ENCODE measurements at regions not wholly inside any gene's neighbourhood (a gene's known extent, or its start where the extent isn't known, plus 50 kb on each side); places are given as distances from the start of the nearest gene placed in this dataset.
"Not testable (repeated sequence)": the region's sequence is repeated elsewhere in the genome, so short reads cannot be mapped to it uniquely, and the experiment has no call there.

DNA sequence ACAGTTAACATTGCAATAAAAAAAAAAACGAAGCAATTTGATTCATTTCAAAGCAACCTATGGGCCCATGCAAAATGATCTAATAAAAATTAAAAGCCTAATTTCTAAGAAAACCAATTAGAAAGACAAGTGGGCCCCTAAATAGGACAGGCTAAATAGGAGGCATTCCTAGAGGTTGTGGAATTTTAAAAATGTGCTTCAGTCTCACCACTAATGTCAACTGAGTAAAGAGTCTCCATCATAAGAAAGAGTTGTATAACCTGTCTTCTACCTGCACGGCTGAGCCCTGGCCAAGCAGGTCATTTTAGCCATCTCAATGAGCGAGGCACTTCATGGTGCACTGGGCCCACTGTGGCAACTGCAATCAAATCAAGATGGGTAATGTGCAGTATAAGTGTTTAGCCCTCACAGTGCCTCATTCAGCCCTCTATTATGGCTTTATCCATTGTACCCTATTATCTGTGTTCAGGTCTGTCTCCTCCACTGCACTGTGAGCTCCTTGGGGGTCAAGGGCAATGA lies 76.4 kb downstream of the PRSS23 start:
- TF ChIP-seq, protein P1, sequence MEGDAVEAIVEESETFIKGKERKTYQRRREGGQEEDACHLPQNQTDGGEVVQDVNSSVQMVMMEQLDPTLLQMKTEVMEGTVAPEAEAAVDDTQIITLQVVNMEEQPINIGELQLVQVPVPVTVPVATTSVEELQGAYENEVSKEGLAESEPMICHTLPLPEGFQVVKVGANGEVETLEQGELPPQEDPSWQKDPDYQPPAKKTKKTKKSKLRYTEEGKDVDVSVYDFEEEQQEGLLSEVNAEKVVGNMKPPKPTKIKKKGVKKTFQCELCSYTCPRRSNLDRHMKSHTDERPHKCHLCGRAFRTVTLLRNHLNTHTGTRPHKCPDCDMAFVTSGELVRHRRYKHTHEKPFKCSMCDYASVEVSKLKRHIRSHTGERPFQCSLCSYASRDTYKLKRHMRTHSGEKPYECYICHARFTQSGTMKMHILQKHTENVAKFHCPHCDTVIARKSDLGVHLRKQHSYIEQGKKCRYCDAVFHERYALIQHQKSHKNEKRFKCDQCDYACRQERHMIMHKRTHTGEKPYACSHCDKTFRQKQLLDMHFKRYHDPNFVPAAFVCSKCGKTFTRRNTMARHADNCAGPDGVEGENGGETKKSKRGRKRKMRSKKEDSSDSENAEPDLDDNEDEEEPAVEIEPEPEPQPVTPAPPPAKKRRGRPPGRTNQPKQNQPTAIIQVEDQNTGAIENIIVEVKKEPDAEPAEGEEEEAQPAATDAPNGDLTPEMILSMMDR (IDR thresholded peaks at IDR 0.05) = no peak
- DNase-seq (ENCODE audit: low spot score) = no peak
- Histone ChIP-seq H3K4me3 (no peak overlapping the region), H3K27ac (no peak overlapping the region)

DNA sequence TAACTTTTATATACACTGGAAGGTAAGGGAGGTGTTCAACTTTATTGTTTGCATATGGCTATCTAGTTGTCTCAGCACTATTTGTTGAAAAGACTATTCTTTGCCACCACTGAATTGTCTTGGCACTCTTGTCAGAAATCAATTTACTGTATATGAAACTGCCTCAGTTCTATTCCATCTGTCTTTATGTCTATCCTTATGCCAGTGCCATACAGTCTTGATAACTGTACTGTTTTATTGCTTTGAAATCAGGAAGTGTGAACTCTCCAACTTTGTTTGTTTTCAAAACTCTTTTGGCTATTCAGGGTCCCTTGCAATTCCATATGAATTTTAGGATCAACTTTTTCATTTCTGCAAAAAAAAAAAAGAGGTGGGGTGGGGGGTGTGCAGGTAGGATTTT lies 77.2 kb downstream of the PRSS23 start:
- Histone ChIP-seq H3K4me3 (no peak overlapping the region), H3K27ac (no peak overlapping the region)
- DNase-seq (ENCODE audit: low spot score) = no peak
- TF ChIP-seq, protein P1 (IDR thresholded peaks at IDR 0.05) = no peak

DNA sequence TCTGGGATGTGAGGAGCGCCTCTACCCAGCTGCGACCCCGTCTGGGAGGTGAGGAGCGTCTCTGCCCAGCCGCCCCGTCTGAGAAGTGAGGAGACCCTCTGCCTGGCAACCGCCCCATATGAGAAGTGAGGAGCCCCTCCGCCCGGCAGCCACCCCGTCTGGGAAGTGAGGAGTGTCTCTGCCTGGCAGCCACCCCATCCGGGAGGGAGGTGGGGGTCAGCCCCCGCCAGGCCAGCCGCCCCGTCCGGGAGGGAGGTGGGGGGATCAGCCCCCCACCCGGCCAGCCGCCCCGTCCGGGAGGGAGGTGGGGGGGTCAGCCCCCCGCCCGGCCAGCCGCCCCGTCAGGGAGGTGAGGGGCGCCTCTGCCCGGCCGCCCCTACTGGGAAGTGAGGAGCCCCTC lies 76.0 kb downstream of the FZD4 start:
- not testable (repeated sequence) for DNase-seq (ENCODE audit: low spot score); H3K4me3 ChIP-seq; H3K27ac ChIP-seq

DNA sequence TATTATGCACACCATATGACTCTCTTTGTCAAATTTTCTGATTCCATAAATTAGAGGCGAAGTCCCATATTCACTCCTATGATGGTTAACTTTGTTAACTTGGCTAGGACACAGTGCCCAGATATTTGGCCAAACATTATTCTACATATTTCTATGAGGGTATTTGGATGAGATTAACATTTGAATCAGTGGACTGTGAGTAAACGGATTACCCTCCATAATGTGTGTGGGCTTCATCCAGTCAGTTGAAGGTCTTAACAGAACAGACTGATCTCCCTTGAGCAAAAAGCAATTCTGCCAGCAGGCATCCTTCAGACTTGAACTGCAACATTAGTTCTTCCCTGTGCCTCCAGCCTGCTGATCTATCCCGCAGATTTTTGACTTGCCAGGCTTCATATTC lies 69.9 kb downstream of the FZD4 start:
- TF ChIP-seq, protein P1 (IDR thresholded peaks at IDR 0.05) = no peak
- no peak for DNase-seq (ENCODE audit: low spot score)
- no peak overlapping the region for H3K27ac ChIP-seq
- no peak overlapping the region for H3K4me3 ChIP-seq

DNA sequence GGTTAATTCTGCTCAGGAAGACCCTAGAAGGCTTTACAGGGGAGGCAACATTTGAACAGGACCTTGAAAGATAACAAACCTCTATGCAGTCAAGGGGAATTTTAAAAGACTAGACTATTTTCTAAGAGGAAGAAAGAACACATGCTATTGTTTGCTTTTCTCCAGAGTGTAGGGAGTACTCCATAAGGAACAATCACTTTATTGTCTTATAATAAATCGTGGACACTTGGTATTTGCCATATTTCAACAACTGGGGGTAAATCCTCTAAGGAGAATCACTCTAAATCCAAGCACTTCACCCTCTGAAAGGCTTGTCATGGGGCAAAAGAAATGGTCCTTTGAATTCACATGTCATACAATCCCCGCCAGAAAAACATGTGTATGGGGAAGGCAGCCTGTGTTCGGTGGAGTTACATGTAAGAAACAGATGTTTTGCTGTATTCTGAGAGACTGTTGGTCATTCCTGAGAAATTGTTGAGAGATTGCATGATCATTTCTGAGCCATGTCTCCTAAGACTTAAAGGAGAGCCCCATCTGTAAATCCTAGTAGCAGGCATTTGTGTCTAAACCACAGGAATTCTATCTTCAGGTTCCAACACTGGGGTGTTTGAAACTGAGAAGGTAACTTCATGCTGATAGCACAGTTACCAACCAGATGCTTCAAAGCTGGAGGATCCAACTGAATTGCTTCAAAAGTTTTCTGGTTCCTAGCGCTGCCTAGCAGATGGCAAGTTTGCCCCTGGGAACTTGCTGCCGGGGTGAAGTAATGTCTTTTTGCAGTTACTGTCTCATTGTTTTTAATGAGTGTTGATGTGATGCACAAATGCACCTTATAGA lies 66.8 kb downstream of the FZD4 start:
- DNase-seq (ENCODE audit: low spot score) = no peak
- TF ChIP-seq, protein P1 (IDR thresholded peaks at IDR 0.05) = no peak
- Histone ChIP-seq H3K27ac (no peak overlapping the region), H3K4me3 (no peak overlapping the region)

DNA sequence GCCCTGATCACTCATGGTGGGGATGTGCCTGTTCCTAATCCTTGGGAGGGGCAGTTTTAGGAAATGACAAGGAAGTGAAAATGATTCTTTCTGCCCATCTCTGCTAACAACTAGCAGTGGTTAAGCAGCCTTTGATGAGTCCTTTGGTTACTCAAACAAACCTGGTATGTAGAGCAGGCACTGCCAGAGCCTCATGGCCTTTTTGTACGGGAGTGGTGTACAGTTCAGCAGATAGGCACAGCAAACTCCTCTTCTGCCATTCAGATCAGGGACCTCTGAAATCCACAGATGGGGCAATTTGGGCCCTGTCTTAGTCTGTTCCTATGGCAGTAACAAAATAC lies 66.2 kb downstream of the FZD4 start:
- Histone ChIP-seq H3K27ac (no peak overlapping the region), H3K4me3 (no peak overlapping the region)
- TF ChIP-seq, protein P1 (IDR thresholded peaks at IDR 0.05) = no peak
- DNase-seq (ENCODE audit: low spot score) = no peak

DNA sequence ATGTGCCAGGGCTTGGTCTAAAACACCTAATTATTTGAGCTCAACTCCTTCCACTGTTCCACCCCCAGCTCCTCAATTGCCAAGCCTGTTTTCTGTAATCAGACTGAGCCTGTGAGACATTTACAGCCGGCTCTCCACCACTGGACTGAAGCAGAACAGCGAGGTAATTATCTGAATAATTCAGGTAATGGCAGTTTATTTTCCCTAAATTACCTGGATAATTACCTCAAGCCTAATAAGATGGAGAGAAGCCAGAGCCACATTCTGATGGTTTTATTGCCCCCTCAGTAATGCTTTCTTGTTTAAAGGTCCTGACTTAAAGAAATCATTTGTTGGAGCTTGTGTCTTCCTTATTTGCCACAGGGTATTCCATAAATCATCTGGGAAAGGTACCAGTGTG lies 64.2 kb downstream of the FZD4 start:
- DNase-seq (ENCODE audit: low spot score) = no peak
- Histone ChIP-seq H3K27ac (no peak overlapping the region), H3K4me3 (no peak overlapping the region)
- TF ChIP-seq, protein P1 (IDR thresholded peaks at IDR 0.05) = no peak
